Peyer's patch (tissue), 4 donors: ENCODE measurements at regions not wholly inside any gene's neighbourhood (a gene's known extent, or its start where the extent isn't known, plus 50 kb on each side); places are given as distances from the start of the nearest gene placed in this dataset.
"Not testable (repeated sequence)": the region's sequence is repeated elsewhere in the genome, so short reads cannot be mapped to it uniquely, and the experiment has no call there.

ENCODE experiments used
- DNase-seq, 3 donors: peaks; one replicate each; pipeline ENCODE4 v3.0.0-alpha.2; 2017 to 2019
- H3K27ac ChIP-seq, 4 donors: fragments of 200-600 bp; sonication (generic); one replicate each; pipeline ENCODE4 v1.5.1; 2016 to 2019
- H3K27me3 ChIP-seq, 2 donors: fragments of 200-600 bp; sonication (generic); one replicate each; pipeline ENCODE4 v1.5.1; 2019
- H3K36me3 ChIP-seq, 3 donors: fragments of 200-600 bp; sonication (generic); one replicate each; pipeline ENCODE4 v1.5.1; 2016 to 2019
- H3K4me1 ChIP-seq, 4 donors: fragments of 200-600 bp; sonication (generic); one replicate each; pipeline ENCODE4 v1.5.1; 2016 to 2019
- H3K4me3 ChIP-seq, 4 donors: fragments of 200-600 bp; sonication (generic); 1 replicate in 3 of 4; 2 replicates in 1 of 4; pipeline ENCODE4 v1.5.1; 2016 to 2019; ENCODE audit warnings: mild to moderate bottlenecking in 1 of 4
- H3K9me3 ChIP-seq, 4 donors: fragments of 200-600 bp; sonication (generic); one replicate each; pipeline ENCODE4 v1.5.1; 2016 to 2019; ENCODE audit warnings: mild to moderate bottlenecking in 1 of 4
- CTCF ChIP-seq, 6 experiments: fragments of 450-650 bp in 4 of 6; fragments of 200-600 bp in 2 of 6; sonication (generic) in 1 of 6; IDR thresholded peaks; one replicate each; pipeline ENCODE4 v1.5.1; 2017 to 2019; ENCODE audit warnings: antibody characterized with exemption in 6 of 6, mild to moderate bottlenecking in 3 of 6, moderate library complexity in 1 of 6
- POLR2A ChIP-seq, 2 donors: fragments of 450-650 bp; IDR thresholded peaks; one replicate each; pipeline ENCODE4 v1.5.1; 2017; ENCODE audit warnings: antibody characterized with exemption in 2 of 2, mild to moderate bottlenecking in 2 of 2, moderate library complexity in 2 of 2

DNA sequence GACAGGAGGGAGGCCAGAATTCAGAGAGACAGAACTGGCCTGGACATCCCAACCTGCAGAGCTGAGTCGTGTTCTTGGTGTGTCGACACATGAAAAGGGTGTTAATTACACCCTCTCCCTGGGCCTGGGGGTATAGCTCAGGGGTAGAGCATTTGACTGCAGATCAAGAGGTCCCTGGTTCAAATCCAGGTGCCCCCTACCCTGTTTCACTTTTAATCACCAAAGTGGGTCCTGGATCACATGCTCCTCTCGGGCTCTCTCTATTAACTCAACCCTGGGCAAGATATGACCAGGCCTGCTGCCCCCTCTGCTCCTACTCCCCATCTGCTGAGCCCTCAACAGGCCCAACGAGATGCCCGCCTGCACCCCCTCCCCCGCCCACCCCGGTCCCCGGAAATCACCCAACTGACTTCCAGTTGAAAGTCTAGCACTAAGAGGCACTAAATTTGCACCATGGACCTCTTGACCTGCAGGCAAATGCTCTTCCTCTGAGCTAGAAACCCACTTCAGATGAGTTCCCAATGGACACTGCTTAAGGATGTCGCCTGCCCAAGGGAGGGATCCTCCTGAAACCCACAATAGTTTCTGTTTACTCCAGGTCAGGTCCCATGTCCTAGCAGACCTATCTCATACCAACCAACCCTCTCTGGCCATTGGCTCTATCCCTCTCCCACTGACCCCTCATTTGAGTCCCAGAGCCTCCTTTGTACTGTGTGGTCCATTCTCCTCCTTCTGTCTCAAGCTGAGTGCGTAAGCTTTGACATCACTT is 137.6 kb downstream of the ZNF467 start:
- Histone ChIP-seq H3K4me3 (no peak overlapping the region), H3K9me3 (no peaks in the 10 kb centered on the region), H3K27me3 (no peaks in the 10 kb centered on the region), H3K4me1 (no peaks in the 10 kb centered on the region), H3K27ac (no peak overlapping the region), H3K36me3 (no peaks in the 10 kb centered on the region)
- no peak for DNase-seq
- TF ChIP-seq POLR2A (IDR thresholded peaks at IDR 0.05) = no peak
- TF ChIP-seq CTCF (IDR thresholded peaks at IDR 0.05) = no peak

- H3K9me3 ChIP-seq = no peaks in the 10 kb centered on the region
- no peaks in the 10 kb centered on the region for H3K27me3 ChIP-seq
- no peaks in the 10 kb centered on the region for H3K4me1 ChIP-seq
- no peak overlapping the region for H3K27ac ChIP-seq
- H3K4me3 ChIP-seq = no peak overlapping the region
- TF ChIP-seq POLR2A (IDR thresholded peaks at IDR 0.05) = no peak
- DNase-seq = no peak
- H3K36me3 ChIP-seq = no peaks in the 10 kb centered on the region
Observed at GRCh38 chr7:149633976-149634945, 136.7 kb upstream of the ZNF746 start.

DNA sequence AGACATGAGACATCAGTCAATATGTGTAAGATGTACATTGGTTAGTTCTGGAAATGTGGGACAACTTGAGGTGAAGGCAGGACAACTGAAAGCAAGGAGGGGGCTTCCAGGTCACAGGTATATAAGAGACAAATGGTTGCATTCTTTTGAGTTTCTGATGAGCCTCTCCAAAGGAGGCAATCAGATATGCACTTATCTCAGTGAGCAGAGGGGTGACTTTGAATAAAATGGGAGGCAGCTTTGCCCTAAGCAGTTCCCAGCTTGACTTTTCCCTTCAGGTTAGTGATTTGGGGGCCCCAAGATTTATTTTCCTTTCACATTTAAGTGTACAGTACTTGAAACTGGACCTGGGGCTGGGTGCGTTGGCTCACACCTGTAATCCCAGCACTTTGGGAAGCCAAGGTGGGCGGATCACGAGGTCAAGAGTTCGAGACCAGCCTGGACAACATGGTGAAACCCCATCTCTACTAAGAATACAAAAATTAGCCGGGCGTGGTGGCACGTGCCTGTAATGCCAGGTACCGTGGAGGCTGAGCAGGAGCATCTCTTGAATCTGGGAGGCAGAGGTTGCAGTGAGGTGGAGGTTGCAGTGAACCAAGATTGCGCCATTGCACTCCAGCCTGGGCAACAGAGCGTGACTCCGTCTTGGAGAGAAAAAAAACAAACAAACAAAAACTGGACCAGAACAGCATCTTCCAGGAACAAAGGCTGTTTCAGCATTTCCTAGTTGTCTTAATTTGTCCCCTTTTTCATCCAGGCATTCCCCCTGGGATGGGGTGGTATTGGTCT is 130.9 kb upstream of the ZNF746 start:
- not testable (repeated sequence) for H3K9me3 ChIP-seq, H3K27ac ChIP-seq, H3K4me3 ChIP-seq, H3K4me1 ChIP-seq, H3K27me3 ChIP-seq, H3K36me3 ChIP-seq, DNase-seq

DNA sequence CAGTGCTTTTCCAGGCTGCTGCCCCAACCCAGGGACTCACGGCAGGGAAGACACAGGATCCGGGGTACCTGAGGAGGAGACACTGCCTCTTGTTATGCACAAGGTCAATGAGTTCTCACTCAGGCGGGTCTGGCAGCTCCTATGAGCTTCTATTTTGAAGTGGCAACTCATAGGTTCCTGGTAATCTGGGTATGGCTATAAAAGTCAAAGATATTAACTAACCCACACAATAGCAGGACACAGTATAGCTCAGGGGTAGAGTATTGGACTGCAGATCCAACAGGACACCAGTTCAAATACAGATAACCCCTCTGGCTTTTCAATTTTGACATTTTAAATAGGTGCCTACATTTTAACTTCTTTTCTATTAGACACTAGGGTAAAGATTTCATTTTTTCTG is 130.3 kb upstream of the ZNF746 start:
- Histone ChIP-seq H3K4me1 (peaks cover 0 to 5% (median 4%) of the 10 kb centered on the region in 4 donors), H3K36me3 (no peaks in the 10 kb centered on the region), H3K27ac (no peak overlapping the region), H3K4me3 (no peak overlapping the region), H3K27me3 (no peaks in the 10 kb centered on the region), H3K9me3 (no peaks in the 10 kb centered on the region)
- TF ChIP-seq POLR2A (IDR thresholded peaks at IDR 0.05) = no peak
- TF ChIP-seq CTCF (IDR thresholded peaks at IDR 0.05) = no peak
- DNase-seq = no peak

- H3K27ac ChIP-seq = no peak overlapping the region
- DNase-seq = no peak
- no peaks in the 10 kb centered on the region for H3K27me3 ChIP-seq
- peaks cover 0 to 14% (median 8%) of the 10 kb centered on the region in 4 donors for H3K4me1 ChIP-seq
- H3K9me3 ChIP-seq = no peaks in the 10 kb centered on the region
- H3K36me3 ChIP-seq = no peaks in the 10 kb centered on the region
- H3K4me3 ChIP-seq = no peak overlapping the region
- TF ChIP-seq CTCF (IDR thresholded peaks at IDR 0.05) (no peak), POLR2A (IDR thresholded peaks at IDR 0.05) (no peak)
Observed at GRCh38 chr7:149626972-149627371, 129.4 kb upstream of the ZNF746 start.

DNA sequence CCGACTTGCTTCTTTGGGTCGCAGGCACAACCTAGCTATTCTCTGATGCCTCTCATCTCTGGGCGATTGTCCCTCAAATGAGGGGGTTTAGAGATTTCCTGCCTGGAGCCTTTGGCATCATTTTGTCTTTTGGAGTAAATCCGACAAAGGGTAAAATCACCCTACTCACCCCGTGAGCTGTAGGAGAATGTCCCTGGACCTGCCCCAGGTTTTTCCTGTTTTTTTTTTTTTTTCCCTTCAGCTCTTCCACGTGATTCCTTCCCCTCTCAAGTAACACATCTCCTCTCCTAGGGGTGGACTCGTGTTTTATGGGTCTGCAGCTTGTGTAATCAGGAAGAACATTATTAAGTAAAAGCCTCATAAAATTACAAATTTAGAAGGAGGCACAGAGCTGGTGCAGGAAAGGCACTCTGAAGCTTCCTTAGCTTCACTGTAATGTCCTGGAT is 128.4 kb upstream of the ZNF746 start:
- H3K27ac ChIP-seq = no peak overlapping the region
- H3K27me3 ChIP-seq = no peaks in the 10 kb centered on the region
- DNase-seq = no peak
- H3K4me1 ChIP-seq = peaks cover 0 to 15% (median 10%) of the 10 kb centered on the region in 4 donors
- H3K9me3 ChIP-seq = no peaks in the 10 kb centered on the region
- H3K4me3 ChIP-seq = no peak overlapping the region
- peaks cover 0 to 3% (median 0%) of the 10 kb centered on the region in 3 donors for H3K36me3 ChIP-seq
- no peak for TF ChIP-seq POLR2A (IDR thresholded peaks at IDR 0.05)
- TF ChIP-seq CTCF (IDR thresholded peaks at IDR 0.05) = no peak
